Epidermal melanocyte (primary cell): ENCODE measurements at regions not wholly inside any gene's neighbourhood (a gene's known extent, or its start where the extent isn't known, plus 50 kb on each side); places are given as distances from the start of the nearest gene placed in this dataset.
"Not testable (repeated sequence)": the region's sequence is repeated elsewhere in the genome, so short reads cannot be mapped to it uniquely, and the experiment has no call there.

ENCODE experiments used
- DNase-seq: peaks from one replicate; pipeline ENCODE4 v3.0.0; 2011; ENCODE audit warnings: low spot score; ENCODE audit not compliant: insufficient read length

- DNase-seq = no peak
These were observed 1395.7 kb upstream of the EYS start for GRCh38 chr6:67102743-67103142.

GRCh38 chr6:67095618-67096226, 1388.7 kb upstream of the EYS start:
- not testable (repeated sequence) for DNase-seq

- DNase-seq = no peak
These were observed 1387.5 kb upstream of the EYS start for GRCh38 chr6:67094431-67094946.

GRCh38 chr6:67073938-67074337, 1366.9 kb upstream of the EYS start:
- no peak for DNase-seq

GRCh38 chr6:67068781-67069180, 1361.8 kb upstream of the EYS start:
- no peak for DNase-seq

- no peak for DNase-seq
These were observed 1357.3 kb upstream of the EYS start for GRCh38 chr6:67064323-67064722.

- DNase-seq = no peak
These were observed 1341.0 kb upstream of the EYS start for GRCh38 chr6:67047996-67048395.

GRCh38 chr6:67045076-67045475, 1338.0 kb upstream of the EYS start:
- DNase-seq = no peak

- no peak for DNase-seq
These were observed 1324.4 kb upstream of the EYS start for GRCh38 chr6:67031451-67031850.

- no peak for DNase-seq
These were observed 1323.8 kb upstream of the EYS start for GRCh38 chr6:67030861-67031260.

GRCh38 chr6:67016921-67017460, 1310.0 kb upstream of the EYS start:
- DNase-seq = no peak

GRCh38 chr6:67011441-67011840, 1304.4 kb upstream of the EYS start:
- no peak for DNase-seq

- no peak for DNase-seq
These were observed 1302.8 kb upstream of the EYS start for GRCh38 chr6:67009818-67010217.

- no peak for DNase-seq
These were observed 1296.8 kb upstream of the EYS start for GRCh38 chr6:67003844-67004243.

- DNase-seq = no peak
These were observed 1293.1 kb upstream of the EYS start for GRCh38 chr6:67000121-67000520.

GRCh38 chr6:66997579-66997978, 1290.6 kb upstream of the EYS start:
- DNase-seq = not testable (repeated sequence)

GRCh38 chr6:66995669-66996068, 1288.6 kb upstream of the EYS start:
- no peak for DNase-seq

GRCh38 chr6:66993708-66994107, 1286.7 kb upstream of the EYS start:
- DNase-seq = not testable (repeated sequence)

GRCh38 chr6:66993272-66993671, 1286.2 kb upstream of the EYS start:
- DNase-seq = no peak

- DNase-seq = no peak
These were observed 1285.6 kb upstream of the EYS start for GRCh38 chr6:66992660-66993059.

- DNase-seq = no peak
These were observed 1279.9 kb upstream of the EYS start for GRCh38 chr6:66986940-66987339.

- DNase-seq = no peak
These were observed 1278.8 kb upstream of the EYS start for GRCh38 chr6:66985816-66986215.

GRCh38 chr6:66970373-66970772, 1263.3 kb upstream of the EYS start:
- no peak for DNase-seq
